Sigmoid colon (tissue), 6 donors: ENCODE measurements at regions not wholly inside any gene's neighbourhood (a gene's known extent, or its start where the extent isn't known, plus 50 kb on each side); places are given as distances from the start of the nearest gene placed in this dataset.

Experiments used
- DNase-seq: peaks from one replicate; pipeline ENCODE4 v3.0.0-alpha.2; 2019
- H3K27ac ChIP-seq, 4 donors: fragments of 200-600 bp; sonication (generic); one replicate each; pipeline ENCODE4 v1.5.1; 2016 to 2019; ENCODE audit warnings: mild to moderate bottlenecking in 1 of 4
- H3K27me3 ChIP-seq, 3 donors: fragments of 200-600 bp; sonication (generic); one replicate each; pipeline ENCODE4 v1.5.1; 2019; ENCODE audit warnings: mild to moderate bottlenecking in 1 of 3
- H3K36me3 ChIP-seq, 4 donors: fragments of 200-600 bp; sonication (generic); one replicate each; pipeline ENCODE4 v1.5.1; 2016 to 2019
- H3K4me1 ChIP-seq, 4 donors: fragments of 200-600 bp; sonication (generic); one replicate each; pipeline ENCODE4 v1.5.1; 2017 to 2019
- H3K4me3 ChIP-seq, 4 donors: fragments of 200-600 bp; sonication (generic); one replicate each; pipeline ENCODE4 v1.5.1; 2017 to 2019; ENCODE audit warnings: mild to moderate bottlenecking in 2 of 4, moderate library complexity in 1 of 4
- H3K9me3 ChIP-seq, 4 donors: fragments of 200-600 bp in 3 of 4; sonication (generic) in 3 of 4; one replicate each; pipeline versions ENCODE4 v1.5.1 to v1.6.1; 2013 to 2019
- EP300 ChIP-seq, 4 donors: sonication (generic); formaldehyde crosslinking; IDR thresholded peaks; one replicate each; pipeline ENCODE4 v1.6.1; 2017; ENCODE audit warnings: antibody characterized with exemption in 4 of 4
- POLR2A ChIP-seq, 2 donors: fragments of 450-650 bp; IDR thresholded peaks; one replicate each; pipeline ENCODE4 v1.6.1; 2016; ENCODE audit warnings: antibody characterized with exemption in 2 of 2, mild to moderate bottlenecking in 2 of 2, moderate library complexity in 2 of 2
- POLR2AphosphoS5 ChIP-seq, 4 donors: sonication (generic); formaldehyde crosslinking; IDR thresholded peaks; one replicate each; pipeline ENCODE4 v1.6.1; 2017; ENCODE audit warnings: antibody characterized with exemption in 4 of 4
- WGBS, 2 donors: extraction: QIAGEN DNeasy Blood & Tissue Kit; methylation state at CpG; one replicate each; pipeline ENCODE4 v1.1.7; 2013; 5-methylcytosine and 5-hydroxymethylcytosine counted together
- intact Hi-C: fragments of 100-400 bp; cut with DNase I; formaldehyde crosslinking; loops from one replicate; pipeline ENCODE4 v1.15.1; 2023
- TF ChIP-seq, protein P1 (sequence below), 4 experiments: fragments of 450-650 bp in 3 of 4; fragments of 200-600 bp in 1 of 4; IDR thresholded peaks; one replicate each; pipeline ENCODE4 v1.5.1; 2016 to 2019; ENCODE audit warnings: antibody characterized with exemption in 4 of 4, mild to moderate bottlenecking in 3 of 4, moderate library complexity in 2 of 4
- donor health status: healthy with polysubstance abuse.
- donor health status: healthy.

DNA sequence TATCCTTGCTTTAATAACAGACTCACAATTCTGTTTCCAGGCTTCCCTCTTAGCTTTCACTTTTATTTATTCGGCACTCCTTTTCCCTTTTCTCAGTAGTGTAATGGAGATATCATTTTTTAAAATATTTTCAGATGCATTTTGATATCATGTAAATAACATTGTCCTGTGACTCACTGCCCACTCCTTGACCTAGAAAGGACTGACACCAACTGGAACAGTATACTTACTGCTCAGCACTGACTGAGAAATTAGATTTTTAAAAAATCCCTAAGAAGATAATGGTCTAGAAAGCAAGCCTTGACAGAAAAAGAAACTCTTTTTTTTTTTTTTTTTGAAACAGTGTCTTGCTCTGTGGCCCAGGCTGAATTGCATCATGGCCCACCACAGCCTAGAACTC is 118.0 kb upstream of the FSCB start:
- no peak for TF ChIP-seq EP300 (IDR thresholded peaks at IDR 0.05)
- no peak for TF ChIP-seq POLR2AphosphoS5 (IDR thresholded peaks at IDR 0.05)
- TF ChIP-seq POLR2A (IDR thresholded peaks at IDR 0.05) = no peak
- TF ChIP-seq, protein P1, sequence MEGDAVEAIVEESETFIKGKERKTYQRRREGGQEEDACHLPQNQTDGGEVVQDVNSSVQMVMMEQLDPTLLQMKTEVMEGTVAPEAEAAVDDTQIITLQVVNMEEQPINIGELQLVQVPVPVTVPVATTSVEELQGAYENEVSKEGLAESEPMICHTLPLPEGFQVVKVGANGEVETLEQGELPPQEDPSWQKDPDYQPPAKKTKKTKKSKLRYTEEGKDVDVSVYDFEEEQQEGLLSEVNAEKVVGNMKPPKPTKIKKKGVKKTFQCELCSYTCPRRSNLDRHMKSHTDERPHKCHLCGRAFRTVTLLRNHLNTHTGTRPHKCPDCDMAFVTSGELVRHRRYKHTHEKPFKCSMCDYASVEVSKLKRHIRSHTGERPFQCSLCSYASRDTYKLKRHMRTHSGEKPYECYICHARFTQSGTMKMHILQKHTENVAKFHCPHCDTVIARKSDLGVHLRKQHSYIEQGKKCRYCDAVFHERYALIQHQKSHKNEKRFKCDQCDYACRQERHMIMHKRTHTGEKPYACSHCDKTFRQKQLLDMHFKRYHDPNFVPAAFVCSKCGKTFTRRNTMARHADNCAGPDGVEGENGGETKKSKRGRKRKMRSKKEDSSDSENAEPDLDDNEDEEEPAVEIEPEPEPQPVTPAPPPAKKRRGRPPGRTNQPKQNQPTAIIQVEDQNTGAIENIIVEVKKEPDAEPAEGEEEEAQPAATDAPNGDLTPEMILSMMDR (IDR thresholded peaks at IDR 0.05) = no peak
- no peak overlapping the region for H3K27ac ChIP-seq
- H3K36me3 ChIP-seq = no peaks in the 10 kb centered on the region
- DNase-seq = no peak
- H3K9me3 ChIP-seq = no peaks in the 10 kb centered on the region
- H3K4me1 ChIP-seq = no peaks in the 10 kb centered on the region
- H3K4me3 ChIP-seq = no peak overlapping the region
- intact Hi-C loops = no loop called here
- no peaks in the 10 kb centered on the region for H3K27me3 ChIP-seq
- 84 to 89% methylated on average over 1 of the region's 1 CpG for WGBS, 2 donors

DNA sequence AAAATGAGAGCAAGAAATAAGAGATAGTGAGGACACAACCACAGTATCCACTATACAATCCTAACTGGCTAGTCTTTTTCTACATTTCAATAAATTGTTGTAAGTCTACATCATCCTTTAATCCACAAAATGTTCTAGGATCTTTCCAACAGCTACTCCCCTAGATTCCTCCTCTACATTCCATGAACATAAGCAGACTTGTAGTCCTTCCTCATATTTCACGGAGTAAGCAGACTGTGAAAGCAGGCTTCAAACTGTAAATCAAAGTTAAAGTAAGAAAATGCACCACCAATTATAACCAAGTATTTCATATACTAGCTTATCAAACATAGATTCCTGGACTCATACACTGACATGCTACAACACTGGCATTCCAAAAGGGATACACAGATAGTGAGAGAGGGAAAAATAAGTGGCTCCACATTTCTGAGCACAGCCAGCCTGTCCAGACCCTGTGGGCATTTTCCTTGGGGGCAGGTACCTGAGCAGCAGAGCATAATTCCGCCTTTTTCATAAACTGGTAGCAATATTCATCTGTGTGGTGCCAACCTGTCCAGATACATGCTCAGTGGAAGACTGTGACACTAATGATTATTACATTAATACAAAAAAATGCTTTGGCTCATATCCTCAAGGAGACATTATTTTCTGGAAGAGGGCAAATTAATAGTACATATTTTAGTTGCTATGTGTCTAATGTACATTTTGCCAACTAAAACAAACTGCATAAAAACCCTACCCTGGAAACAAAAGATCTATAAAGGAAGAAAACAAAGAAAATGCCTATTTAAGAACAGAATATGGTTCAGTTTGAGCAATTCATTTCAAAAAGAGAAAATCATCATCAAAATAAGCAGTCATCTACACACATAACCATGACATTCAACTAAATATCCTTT is 113.3 kb upstream of the FSCB start:
- H3K9me3 ChIP-seq = no peaks in the 10 kb centered on the region
- no peak overlapping the region for H3K4me3 ChIP-seq
- TF ChIP-seq, protein P1 (IDR thresholded peaks at IDR 0.05) = no peak
- no peak for TF ChIP-seq POLR2A (IDR thresholded peaks at IDR 0.05)
- TF ChIP-seq EP300 (IDR thresholded peaks at IDR 0.05) = no peak
- no peak for TF ChIP-seq POLR2AphosphoS5 (IDR thresholded peaks at IDR 0.05)
- intact Hi-C loops = no loop called here
- no peak for DNase-seq
- no peaks in the 10 kb centered on the region for H3K4me1 ChIP-seq
- no peaks in the 10 kb centered on the region for H3K27me3 ChIP-seq
- no peaks in the 10 kb centered on the region for H3K36me3 ChIP-seq
- H3K27ac ChIP-seq = no peak overlapping the region
- WGBS, 2 donors = 82 to 86% methylated on average over 2 of the region's 2 CpGs

DNA sequence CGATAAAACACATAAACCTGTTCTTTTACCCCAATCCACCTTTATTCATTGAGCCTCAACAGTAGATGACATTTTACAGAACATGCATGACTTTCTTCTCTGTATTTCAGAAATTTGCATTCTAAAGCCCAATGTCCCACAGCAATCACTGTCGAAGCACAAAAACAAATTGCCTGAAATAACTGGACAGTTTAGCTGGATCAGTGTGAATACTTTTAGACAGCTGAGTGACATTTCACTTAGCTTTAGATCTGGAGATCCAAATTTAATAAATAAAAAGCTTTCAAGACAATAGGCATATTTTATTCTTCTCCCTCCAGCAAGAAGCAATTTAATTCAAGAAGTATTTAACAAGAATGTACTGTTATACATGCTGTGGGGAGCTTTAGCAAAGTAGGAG is 109.1 kb upstream of the FSCB start:
- Histone ChIP-seq H3K27me3 (no peaks in the 10 kb centered on the region), H3K4me1 (no peaks in the 10 kb centered on the region), H3K27ac (no peak overlapping the region), H3K4me3 (no peak overlapping the region), H3K9me3 (no peaks in the 10 kb centered on the region), H3K36me3 (no peaks in the 10 kb centered on the region)
- intact Hi-C loops = no loop called here
- no peak for DNase-seq
- TF ChIP-seq POLR2A (IDR thresholded peaks at IDR 0.05) = no peak
- TF ChIP-seq EP300 (IDR thresholded peaks at IDR 0.05) = no peak
- TF ChIP-seq POLR2AphosphoS5 (IDR thresholded peaks at IDR 0.05) = no peak
- TF ChIP-seq, protein P1 (IDR thresholded peaks at IDR 0.05) = no peak
- WGBS, 2 donors = 90 to 93% methylated on average over 2 of the region's 2 CpGs

DNA sequence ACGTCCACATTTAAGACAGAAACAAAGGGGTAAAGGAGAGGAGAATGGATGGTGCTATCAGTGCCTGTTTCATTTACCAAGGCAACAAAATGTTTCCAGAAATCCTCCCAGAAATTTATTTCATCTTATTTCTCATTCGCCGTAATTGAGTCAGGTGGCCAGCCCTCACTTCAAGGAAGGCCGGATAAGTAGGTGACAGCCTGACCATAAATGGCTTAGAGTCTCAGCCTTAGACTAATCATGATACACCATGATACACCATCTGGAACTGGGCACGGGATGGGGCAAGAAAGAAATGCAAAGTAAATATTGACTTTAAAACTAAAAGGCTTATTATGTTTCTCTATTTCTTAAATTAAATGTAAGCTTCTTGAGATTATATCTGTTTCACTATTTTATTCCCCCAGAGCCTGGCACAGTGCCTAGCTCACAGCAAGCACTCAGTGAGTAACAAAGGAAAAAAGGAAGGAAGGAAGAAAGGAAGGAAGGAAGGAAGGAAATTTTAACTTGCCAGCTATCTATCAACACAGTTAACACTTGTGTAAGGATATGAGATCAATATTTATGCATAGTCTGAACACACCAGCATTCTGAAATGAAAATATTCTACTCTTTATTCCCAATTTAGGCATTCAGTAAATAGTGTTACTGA is 106.1 kb upstream of the FSCB start:
- intact Hi-C loops = no loop called here
- no peak overlapping the region for H3K4me3 ChIP-seq
- no peak overlapping the region for H3K27ac ChIP-seq
- H3K4me1 ChIP-seq = no peaks in the 10 kb centered on the region
- 70 to 75% methylated on average over 5 of the region's 5 CpGs for WGBS, 2 donors
- H3K9me3 ChIP-seq = no peaks in the 10 kb centered on the region
- TF ChIP-seq POLR2AphosphoS5 (IDR thresholded peaks at IDR 0.05) (no peak), POLR2A (IDR thresholded peaks at IDR 0.05) (no peak), EP300 (IDR thresholded peaks at IDR 0.05) (no peak)
- TF ChIP-seq, protein P1 (IDR thresholded peaks at IDR 0.05) = no peak
- no peaks in the 10 kb centered on the region for H3K27me3 ChIP-seq
- no peak for DNase-seq
- no peaks in the 10 kb centered on the region for H3K36me3 ChIP-seq
